Osteoblast (primary cell): ENCODE measurements at regions not wholly inside any gene's neighbourhood (a gene's known extent, or its start where the extent isn't known, plus 50 kb on each side); places are given as distances from the start of the nearest gene placed in this dataset.

Source experiments
- DNase-seq: peaks from one replicate; pipeline ENCODE4 v3.0.0; 2011; ENCODE audit warnings: low spot score, mixed read lengths; ENCODE audit not compliant: insufficient read length; ENCODE audit errors: missing footprints
- H2AFZ ChIP-seq: 2 replicates; pipeline ENCODE4 v1.6.0; 2011; ENCODE audit warnings: mild to moderate bottlenecking, low read length
- H3K27ac ChIP-seq: 2 replicates; pipeline ENCODE4 v1.5.1; 2011; ENCODE audit warnings: mild to moderate bottlenecking, low read depth, low read length, moderate library complexity
- H3K27me3 ChIP-seq: 2 replicates; pipeline ENCODE4 v1.6.0; 2012; ENCODE audit warnings: mild to moderate bottlenecking, control low read depth, inconsistent platforms, low read length, moderate library complexity; ENCODE audit not compliant: insufficient read depth
- H3K36me3 ChIP-seq: 2 replicates; pipeline ENCODE4 v1.5.1; 2011; ENCODE audit warnings: mild to moderate bottlenecking, low read length, control low read depth, moderate library complexity; ENCODE audit not compliant: insufficient read depth
- H3K4me1 ChIP-seq: 2 replicates; pipeline ENCODE4 v1.5.1; 2011; ENCODE audit warnings: mild to moderate bottlenecking, low read length, control low read depth, moderate library complexity; ENCODE audit not compliant: insufficient read depth
- H3K4me2 ChIP-seq: 2 replicates; pipeline ENCODE4 v1.6.0; 2011; ENCODE audit warnings: mild to moderate bottlenecking, low read length; ENCODE audit not compliant: insufficient read depth
- H3K4me3 ChIP-seq: fragments of 200-600 bp; sonication (generic); 3 replicates; pipeline ENCODE4 v1.5.1; 2012; ENCODE audit warnings: mild to moderate bottlenecking, low read length, inconsistent platforms; ENCODE audit not compliant: insufficient read depth
- H3K79me2 ChIP-seq: 2 replicates; pipeline ENCODE4 v1.6.0; 2012; ENCODE audit warnings: mild to moderate bottlenecking, low read length, control low read depth, inconsistent platforms; ENCODE audit not compliant: insufficient read depth
- H3K9me3 ChIP-seq: 2 replicates; pipeline ENCODE4 v1.5.1; 2011; ENCODE audit warnings: low read depth, low read length, control low read depth
- H4K20me1 ChIP-seq: 2 replicates; pipeline ENCODE4 v1.6.0; 2012; ENCODE audit warnings: mild to moderate bottlenecking, low read length, control low read depth; ENCODE audit not compliant: insufficient read depth
- CTCF ChIP-seq: IDR thresholded peaks from 2 replicates; pipeline ENCODE4 v1.5.1; 2011; ENCODE audit warnings: mild to moderate bottlenecking, low read depth, low read length, moderate library complexity; ENCODE audit errors: extremely low read depth

- no peaks in the 10 kb centered on the region for H3K79me2 ChIP-seq
- DNase-seq: no peak
- H3K36me3 ChIP-seq: no peaks in the 10 kb centered on the region
- H3K4me2 ChIP-seq: no peak overlapping the region
- H3K27me3 ChIP-seq: no peaks in the 10 kb centered on the region
- no peaks in the 10 kb centered on the region for H3K9me3 ChIP-seq
- H3K27ac ChIP-seq: no peak overlapping the region
- H3K4me3 ChIP-seq: no peak overlapping the region
- no peaks in the 10 kb centered on the region for H4K20me1 ChIP-seq
- H3K4me1 ChIP-seq: no peaks in the 10 kb centered on the region
- H2AFZ ChIP-seq: no peak overlapping the region
- TF ChIP-seq CTCF: no peak
These were observed 247.2 kb downstream of the ALX1 start for GRCh38 chr12:85527192-85527591.

- no peak overlapping the region for H2AFZ ChIP-seq
- H3K9me3 ChIP-seq: no peaks in the 10 kb centered on the region
- DNase-seq: no peak
- H3K27ac ChIP-seq: no peak overlapping the region
- no peaks in the 10 kb centered on the region for H3K4me1 ChIP-seq
- no peak for TF ChIP-seq CTCF
- H3K4me2 ChIP-seq: no peak overlapping the region
- no peaks in the 10 kb centered on the region for H3K36me3 ChIP-seq
- no peaks in the 10 kb centered on the region for H4K20me1 ChIP-seq
- no peaks in the 10 kb centered on the region for H3K79me2 ChIP-seq
- no peak overlapping the region for H3K4me3 ChIP-seq
- no peaks in the 10 kb centered on the region for H3K27me3 ChIP-seq
These were observed 249.9 kb downstream of the ALX1 start for GRCh38 chr12:85529896-85530295.

GRCh38 chr12:85530456-85530855 lies 250.4 kb downstream of the ALX1 start:
- no peaks in the 10 kb centered on the region for H3K36me3 ChIP-seq
- no peaks in the 10 kb centered on the region for H4K20me1 ChIP-seq
- H3K9me3 ChIP-seq: no peaks in the 10 kb centered on the region
- H3K79me2 ChIP-seq: no peaks in the 10 kb centered on the region
- no peak for DNase-seq
- H3K27ac ChIP-seq: no peak overlapping the region
- no peak for TF ChIP-seq CTCF
- H2AFZ ChIP-seq: no peak overlapping the region
- no peaks in the 10 kb centered on the region for H3K27me3 ChIP-seq
- H3K4me3 ChIP-seq: no peak overlapping the region
- no peaks in the 10 kb centered on the region for H3K4me1 ChIP-seq
- H3K4me2 ChIP-seq: no peak overlapping the region

- H3K36me3 ChIP-seq: no peaks in the 10 kb centered on the region
- no peaks in the 10 kb centered on the region for H4K20me1 ChIP-seq
- no peaks in the 10 kb centered on the region for H3K27me3 ChIP-seq
- H3K4me2 ChIP-seq: no peak overlapping the region
- no peak overlapping the region for H3K4me3 ChIP-seq
- no peak for DNase-seq
- H3K4me1 ChIP-seq: no peaks in the 10 kb centered on the region
- H3K27ac ChIP-seq: no peak overlapping the region
- H3K79me2 ChIP-seq: no peaks in the 10 kb centered on the region
- H3K9me3 ChIP-seq: no peaks in the 10 kb centered on the region
- H2AFZ ChIP-seq: no peak overlapping the region
- no peak for TF ChIP-seq CTCF
These were observed 251.3 kb downstream of the ALX1 start for GRCh38 chr12:85531341-85531740.
